ENCODE measurements at regions not wholly inside any gene's neighbourhood (a gene's known extent, or its start where the extent isn't known, plus 50 kb on each side); places are given as distances from the start of the nearest gene placed in this dataset.
A peak's percentile ranks its signal among the peaks of the same experiment; 100 is the strongest.

DNA sequence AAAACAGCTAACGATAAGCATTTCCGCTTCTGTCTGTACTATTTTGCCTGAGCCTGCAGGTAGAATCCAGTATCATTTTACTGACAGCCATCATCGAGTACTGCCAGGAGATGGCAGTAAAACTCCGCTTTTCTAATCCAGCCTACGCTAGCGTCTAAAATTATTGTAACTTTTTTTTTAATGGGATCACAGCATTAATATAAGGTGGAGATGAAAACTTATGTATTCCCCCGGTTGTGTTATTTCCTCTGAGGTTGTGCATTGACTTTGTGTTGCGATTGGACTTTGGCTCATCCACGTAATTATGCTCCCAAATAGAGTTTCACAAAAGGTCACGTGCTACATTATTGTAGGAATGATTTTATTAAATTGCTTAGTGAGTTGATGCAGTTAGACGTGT lies 248.1 kb downstream of the C4orf33 start:
- peaks cover 2% of the 10 kb centered on the region for H3K27me3 Mint-ChIP-seq (ENCODE audit: unreplicated experiment)
- TF ChIP-seq, protein P1, sequence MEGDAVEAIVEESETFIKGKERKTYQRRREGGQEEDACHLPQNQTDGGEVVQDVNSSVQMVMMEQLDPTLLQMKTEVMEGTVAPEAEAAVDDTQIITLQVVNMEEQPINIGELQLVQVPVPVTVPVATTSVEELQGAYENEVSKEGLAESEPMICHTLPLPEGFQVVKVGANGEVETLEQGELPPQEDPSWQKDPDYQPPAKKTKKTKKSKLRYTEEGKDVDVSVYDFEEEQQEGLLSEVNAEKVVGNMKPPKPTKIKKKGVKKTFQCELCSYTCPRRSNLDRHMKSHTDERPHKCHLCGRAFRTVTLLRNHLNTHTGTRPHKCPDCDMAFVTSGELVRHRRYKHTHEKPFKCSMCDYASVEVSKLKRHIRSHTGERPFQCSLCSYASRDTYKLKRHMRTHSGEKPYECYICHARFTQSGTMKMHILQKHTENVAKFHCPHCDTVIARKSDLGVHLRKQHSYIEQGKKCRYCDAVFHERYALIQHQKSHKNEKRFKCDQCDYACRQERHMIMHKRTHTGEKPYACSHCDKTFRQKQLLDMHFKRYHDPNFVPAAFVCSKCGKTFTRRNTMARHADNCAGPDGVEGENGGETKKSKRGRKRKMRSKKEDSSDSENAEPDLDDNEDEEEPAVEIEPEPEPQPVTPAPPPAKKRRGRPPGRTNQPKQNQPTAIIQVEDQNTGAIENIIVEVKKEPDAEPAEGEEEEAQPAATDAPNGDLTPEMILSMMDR (IDR thresholded peaks at IDR 0.05): peak; percentile 79
- no peak for DNase-seq (ENCODE audit: extremely low spot score, unreplicated experiment)
- H3K27ac Mint-ChIP-seq (ENCODE audit: unreplicated experiment): no peak overlapping the region
- no peak overlapping the region for H3K4me3 Mint-ChIP-seq (ENCODE audit: unreplicated experiment)
- no peaks in the 10 kb centered on the region for H3K9me3 Mint-ChIP-seq (ENCODE audit: unreplicated experiment)
- H3K36me3 Mint-ChIP-seq (ENCODE audit: unreplicated experiment): no peaks in the 10 kb centered on the region
- peaks cover 41% of the 10 kb centered on the region for H3K4me1 Mint-ChIP-seq (ENCODE audit: unreplicated experiment)

DNA sequence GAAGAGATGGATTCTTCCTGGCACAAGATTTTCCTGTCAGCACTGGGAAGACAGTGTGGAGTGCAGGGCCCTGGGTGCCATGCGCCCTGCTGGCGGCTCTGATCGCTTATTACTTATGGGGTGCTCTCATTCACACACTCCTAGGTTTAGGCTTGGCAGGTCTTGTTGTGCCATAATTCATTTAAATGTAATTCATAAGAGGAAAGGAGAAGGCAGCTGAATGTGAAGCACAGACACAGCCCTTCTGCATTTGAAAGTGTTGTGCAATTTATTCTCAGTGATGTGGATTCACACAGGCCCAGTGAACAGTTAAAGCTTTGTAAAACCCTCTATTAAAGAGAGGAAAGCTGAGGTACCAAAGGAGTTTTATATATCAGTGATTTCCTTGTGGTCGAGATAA lies 249.7 kb downstream of the C4orf33 start:
- H3K27me3 Mint-ChIP-seq (ENCODE audit: unreplicated experiment): peaks cover 6% of the 10 kb centered on the region
- H3K36me3 Mint-ChIP-seq (ENCODE audit: unreplicated experiment): no peaks in the 10 kb centered on the region
- TF ChIP-seq, protein P1 (IDR thresholded peaks at IDR 0.05): no peak
- no peak for DNase-seq (ENCODE audit: extremely low spot score, unreplicated experiment)
- H3K27ac Mint-ChIP-seq (ENCODE audit: unreplicated experiment): no peak overlapping the region
- no peaks in the 10 kb centered on the region for H3K9me3 Mint-ChIP-seq (ENCODE audit: unreplicated experiment)
- peaks cover 30% of the 10 kb centered on the region for H3K4me1 Mint-ChIP-seq (ENCODE audit: unreplicated experiment)
- no peak overlapping the region for H3K4me3 Mint-ChIP-seq (ENCODE audit: unreplicated experiment)

DNA sequence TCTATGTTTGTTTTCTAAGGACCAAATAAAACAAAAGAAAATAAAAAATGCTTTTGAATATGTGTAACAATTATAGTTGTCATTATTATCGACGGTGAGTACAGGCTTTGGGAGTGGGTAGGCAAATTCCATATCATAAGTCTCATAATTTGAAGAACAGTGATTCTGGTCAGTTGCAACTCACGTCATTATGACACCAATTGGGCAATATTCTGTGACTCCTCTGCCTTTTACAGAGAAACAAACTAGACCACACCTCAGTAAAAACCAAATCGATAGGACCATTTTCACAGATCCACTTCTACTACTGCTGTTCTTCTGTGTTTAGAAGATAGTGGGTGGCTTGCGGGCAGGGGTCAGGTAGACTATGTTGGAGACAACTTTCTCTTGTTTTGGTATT lies 250.1 kb downstream of the C4orf33 start:
- Mint-ChIP-seq H3K9me3 (ENCODE audit: unreplicated experiment) (no peaks in the 10 kb centered on the region), H3K27me3 (ENCODE audit: unreplicated experiment) (peaks cover 9% of the 10 kb centered on the region), H3K36me3 (ENCODE audit: unreplicated experiment) (no peaks in the 10 kb centered on the region), H3K4me1 (ENCODE audit: unreplicated experiment) (peaks cover 30% of the 10 kb centered on the region), H3K27ac (ENCODE audit: unreplicated experiment) (no peak overlapping the region), H3K4me3 (ENCODE audit: unreplicated experiment) (no peak overlapping the region)
- DNase-seq (ENCODE audit: extremely low spot score, unreplicated experiment): no peak
- TF ChIP-seq, protein P1 (IDR thresholded peaks at IDR 0.05): no peak

DNA sequence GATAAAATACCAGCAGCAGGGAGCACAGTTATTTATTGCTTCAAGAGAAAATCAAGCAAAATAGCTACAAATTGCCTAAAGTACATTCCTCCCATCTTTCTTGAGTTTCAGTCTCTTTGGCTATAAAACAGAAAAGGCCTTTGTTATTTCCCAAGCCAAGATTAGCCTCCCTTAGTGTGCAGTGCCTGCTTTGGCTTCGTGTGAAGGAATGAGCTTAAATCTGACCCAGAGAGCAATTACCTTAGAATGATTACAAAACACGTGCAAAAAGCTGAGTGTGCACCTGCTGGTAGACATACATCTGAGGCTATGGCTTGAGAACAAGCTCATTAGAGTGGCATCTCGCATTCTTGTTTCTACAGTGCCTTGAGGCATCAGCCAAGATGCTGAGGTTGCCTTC lies 250.8 kb downstream of the C4orf33 start:
- H3K9me3 Mint-ChIP-seq (ENCODE audit: unreplicated experiment): no peaks in the 10 kb centered on the region
- H3K4me3 Mint-ChIP-seq (ENCODE audit: unreplicated experiment): no peak overlapping the region
- H3K27ac Mint-ChIP-seq (ENCODE audit: unreplicated experiment): no peak overlapping the region
- no peaks in the 10 kb centered on the region for H3K36me3 Mint-ChIP-seq (ENCODE audit: unreplicated experiment)
- no peak for DNase-seq (ENCODE audit: extremely low spot score, unreplicated experiment)
- peaks cover 27% of the 10 kb centered on the region for H3K4me1 Mint-ChIP-seq (ENCODE audit: unreplicated experiment)
- peaks cover 11% of the 10 kb centered on the region for H3K27me3 Mint-ChIP-seq (ENCODE audit: unreplicated experiment)
- TF ChIP-seq, protein P1 (IDR thresholded peaks at IDR 0.05): no peak

DNA sequence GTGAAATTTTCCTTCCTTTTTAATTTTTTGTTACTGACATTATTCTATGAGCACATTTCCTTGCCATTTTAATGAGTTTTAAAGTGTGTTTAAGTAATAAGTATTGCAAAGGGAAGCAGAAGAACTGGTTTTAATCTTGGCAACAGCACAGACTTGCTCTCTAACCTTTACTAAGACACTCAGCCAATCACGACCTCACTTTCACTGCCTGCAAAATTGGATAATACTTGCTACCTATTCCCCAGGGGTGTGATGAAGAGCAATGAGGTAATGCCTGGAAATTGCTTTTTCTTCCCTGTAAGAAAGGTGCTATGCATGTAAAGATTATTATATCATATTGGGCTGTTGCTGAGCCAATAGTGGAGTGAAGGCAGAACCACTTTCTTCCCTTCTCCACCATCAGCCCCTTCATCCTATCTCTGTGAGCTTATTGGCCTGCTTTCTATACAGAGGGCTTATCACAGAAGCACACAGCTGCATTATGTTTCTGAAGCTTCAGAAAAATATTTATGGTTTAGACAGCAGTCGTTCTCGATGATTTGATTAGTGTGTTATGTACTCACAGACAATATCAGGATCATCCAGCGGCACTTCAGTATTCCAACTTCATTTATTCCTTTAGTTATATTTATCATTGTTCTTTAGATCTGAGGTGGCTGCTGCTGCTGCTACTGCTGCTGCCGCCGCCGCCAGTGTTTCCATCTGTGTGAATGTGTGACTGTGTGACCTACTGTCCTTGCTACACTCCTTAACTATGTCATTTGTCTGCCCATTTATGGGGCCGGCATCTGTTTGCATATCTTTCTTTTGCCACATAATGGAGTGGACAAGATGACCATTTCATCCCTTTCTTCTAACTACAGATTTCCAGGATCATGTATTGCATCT lies 255.1 kb downstream of the C4orf33 start:
- H3K9me3 Mint-ChIP-seq (ENCODE audit: unreplicated experiment): no peaks in the 10 kb centered on the region
- peaks cover 13% of the 10 kb centered on the region for H3K27me3 Mint-ChIP-seq (ENCODE audit: unreplicated experiment)

More for the DNA sequence above, 255.1 kb downstream of the C4orf33 start:
- Mint-ChIP-seq H3K36me3 (ENCODE audit: unreplicated experiment) (no peaks in the 10 kb centered on the region), H3K4me3 (ENCODE audit: unreplicated experiment) (no peak overlapping the region), H3K4me1 (ENCODE audit: unreplicated experiment) (peaks cover 20% of the 10 kb centered on the region), H3K27ac (ENCODE audit: unreplicated experiment) (no peak overlapping the region)
- DNase-seq (ENCODE audit: extremely low spot score, unreplicated experiment): no peak
- TF ChIP-seq, protein P1 (IDR thresholded peaks at IDR 0.05): no peak
